IPS-11a (cell line): ENCODE measurements at regions not wholly inside any gene's neighbourhood (a gene's known extent, or its start where the extent isn't known, plus 50 kb on each side); places are given as distances from the start of the nearest gene placed in this dataset.
"Not testable (repeated sequence)": the region's sequence is repeated elsewhere in the genome, so short reads cannot be mapped to it uniquely, and the experiment has no call there.

Source experiments
- H3K4me3 ChIP-seq: one replicate; pipeline ENCODE4 v1.5.1; 2013; ENCODE audit warnings: low read depth, low read length, control low read depth

GRCh38 chr7:29696402-29696801, 109.9 kb upstream of the WIPF3 start:
- H3K4me3 ChIP-seq, result not testable (repeated sequence)

DNA sequence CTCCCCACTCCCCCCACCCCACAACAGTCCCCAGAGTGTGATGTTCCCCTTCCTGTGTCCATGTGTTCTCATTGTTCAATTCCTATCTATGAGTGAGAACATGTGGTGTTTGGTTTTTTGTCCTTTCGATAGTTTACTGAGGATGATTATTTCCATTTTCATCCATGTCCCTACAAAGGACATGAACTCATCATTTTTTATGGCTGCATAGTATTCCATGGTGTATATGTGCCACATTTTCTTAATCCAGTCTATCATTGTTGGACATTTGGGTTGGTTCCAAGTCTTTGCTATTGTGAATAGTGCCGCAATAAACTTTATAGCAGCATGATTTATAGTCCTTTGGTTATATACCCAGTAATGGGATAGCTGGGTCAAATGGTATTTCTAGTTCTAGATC, 106.6 kb upstream of the WIPF3 start:
- not testable (repeated sequence) for H3K4me3 ChIP-seq

DNA sequence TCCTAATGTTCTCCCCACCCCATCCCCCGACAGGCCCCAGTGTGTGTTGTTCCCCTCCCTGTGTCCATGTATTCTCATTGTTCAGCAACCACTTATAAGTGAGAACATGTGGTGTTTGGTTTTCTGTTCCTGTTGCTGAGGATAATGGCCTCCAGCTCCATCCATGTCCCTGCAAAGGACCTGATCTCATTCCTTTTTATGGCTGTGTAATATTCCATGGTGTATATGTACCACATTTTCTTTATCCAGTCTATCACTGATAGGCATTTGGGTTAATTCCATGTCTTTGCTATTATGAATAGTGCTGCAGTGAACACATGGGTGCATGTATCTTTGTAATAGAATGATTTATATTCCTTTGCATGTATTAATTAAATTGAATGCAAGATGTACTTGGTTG, 104.8 kb upstream of the WIPF3 start:
- H3K4me3 ChIP-seq, result not testable (repeated sequence)

DNA sequence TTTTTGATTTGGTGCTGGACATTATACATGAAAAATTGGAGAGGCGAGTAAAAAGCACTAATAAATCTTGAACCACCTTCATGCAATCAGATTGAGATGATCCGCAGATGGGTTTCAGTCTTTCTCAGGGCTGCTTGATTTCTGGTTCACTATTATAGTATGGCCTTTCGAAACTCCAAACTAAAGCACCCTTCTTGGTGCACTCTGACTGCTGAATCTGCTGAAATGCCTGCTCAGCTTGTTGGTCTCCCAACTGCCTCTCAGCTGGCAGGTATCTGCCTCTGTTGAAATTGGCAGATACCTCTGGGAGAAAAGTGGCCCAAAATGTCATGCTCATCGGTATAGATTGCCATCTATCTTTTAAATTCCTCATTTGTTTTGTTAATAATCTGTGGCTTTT, 102.5 kb upstream of the WIPF3 start:
- H3K4me3 ChIP-seq, result not testable (repeated sequence)

GRCh38 chr7:29709002-29709401, 97.3 kb upstream of the WIPF3 start:
- H3K4me3 ChIP-seq, result not testable (repeated sequence)

- H3K4me3 ChIP-seq, result not testable (repeated sequence)
Observed at GRCh38 chr7:29723127-29723526, 83.2 kb upstream of the WIPF3 start.

DNA sequence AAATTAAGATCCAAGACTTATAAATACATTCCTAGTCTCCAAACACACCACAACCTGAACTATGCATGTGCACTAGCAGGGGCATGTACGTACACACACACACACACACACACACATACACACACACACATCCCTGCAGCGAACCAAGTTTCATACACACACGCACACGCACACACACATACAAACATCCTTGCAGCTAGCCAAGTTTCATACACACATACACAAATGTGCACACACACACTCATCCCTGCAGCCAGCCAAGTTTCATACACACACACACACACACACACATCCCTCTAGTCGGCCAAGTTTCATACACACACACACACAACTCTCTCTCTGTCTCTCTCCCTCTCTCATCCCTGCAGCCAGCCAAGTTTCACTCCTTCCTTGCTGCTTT, 82.7 kb upstream of the WIPF3 start:
- H3K4me3 ChIP-seq, result no peak overlapping the region

- not testable (repeated sequence) for H3K4me3 ChIP-seq
Observed at GRCh38 chr7:29729534-29730165, 76.7 kb upstream of the WIPF3 start.

GRCh38 chr7:29734246-29734731, 72.0 kb upstream of the WIPF3 start:
- H3K4me3 ChIP-seq, result no peak overlapping the region

DNA sequence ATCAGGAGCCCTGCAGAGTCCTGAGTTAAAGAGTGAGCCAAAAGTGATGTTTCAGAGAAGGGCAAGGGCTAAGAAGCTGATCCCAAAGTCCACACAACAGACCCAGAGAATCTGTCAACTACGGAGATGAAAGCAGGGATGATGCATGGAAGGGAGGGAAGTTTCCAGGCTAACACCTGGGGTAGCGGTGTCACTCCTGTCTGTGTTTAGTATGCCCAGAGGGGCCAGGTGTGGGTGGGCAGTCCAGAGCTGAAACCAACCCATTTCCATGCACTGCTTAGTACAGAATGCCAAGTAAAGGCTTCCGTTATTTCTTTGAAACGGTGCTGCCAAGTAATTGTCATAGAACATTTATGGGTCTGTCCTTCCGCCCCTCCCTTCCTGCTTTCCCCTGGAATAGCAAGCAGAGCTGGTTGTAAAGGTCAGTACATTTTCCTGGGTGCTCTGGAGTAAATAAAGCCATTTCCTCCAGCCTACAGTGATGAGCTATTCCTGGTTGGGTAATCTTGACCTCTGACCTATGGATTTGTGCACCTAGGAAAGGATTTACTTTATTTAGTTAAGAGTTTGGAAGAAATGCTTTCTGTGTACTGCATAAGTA, 58.6 kb upstream of the WIPF3 start:
- H3K4me3 ChIP-seq, result not testable (repeated sequence)

DNA sequence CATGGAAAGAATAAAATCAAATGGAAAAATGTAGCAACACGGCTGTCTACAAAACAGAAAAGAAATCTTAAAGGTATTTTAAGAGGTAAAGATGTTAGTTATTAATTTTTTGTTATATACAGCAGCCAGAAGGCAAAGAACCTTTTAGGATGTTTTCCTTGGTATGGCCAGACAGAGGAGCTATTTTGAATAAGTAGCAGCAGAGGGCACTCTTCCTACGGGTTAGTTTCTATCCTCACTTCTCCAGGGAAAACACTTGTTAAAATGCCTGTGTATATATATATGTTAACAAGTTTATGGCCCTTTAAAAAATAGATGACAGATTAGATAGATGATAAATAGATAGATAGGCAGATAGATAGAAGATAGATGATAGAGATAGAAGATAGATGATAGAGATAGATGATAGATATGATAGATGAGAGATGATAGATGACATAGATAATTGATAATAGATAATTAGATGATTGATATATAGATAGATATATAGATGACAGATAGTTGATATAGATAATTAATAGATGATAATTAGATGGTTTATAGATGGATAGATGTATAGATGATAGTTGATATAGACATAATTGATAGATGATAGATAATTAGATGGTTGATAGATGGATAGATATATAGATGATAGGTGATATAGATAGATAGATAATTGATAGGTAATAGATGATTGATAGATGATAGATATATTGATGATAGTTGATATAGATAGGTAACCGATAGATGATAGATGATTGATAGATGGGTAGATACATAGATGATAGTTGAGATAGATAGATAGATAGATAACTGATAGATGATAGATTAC, 57.8 kb upstream of the WIPF3 start:
- H3K4me3 ChIP-seq, result no peak overlapping the region

GRCh38 chr7:29749701-29750321, 56.5 kb upstream of the WIPF3 start:
- no peak overlapping the region for H3K4me3 ChIP-seq

- H3K4me3 ChIP-seq, result not testable (repeated sequence)
Observed at GRCh38 chr7:29750373-29750940, 55.9 kb upstream of the WIPF3 start.

DNA sequence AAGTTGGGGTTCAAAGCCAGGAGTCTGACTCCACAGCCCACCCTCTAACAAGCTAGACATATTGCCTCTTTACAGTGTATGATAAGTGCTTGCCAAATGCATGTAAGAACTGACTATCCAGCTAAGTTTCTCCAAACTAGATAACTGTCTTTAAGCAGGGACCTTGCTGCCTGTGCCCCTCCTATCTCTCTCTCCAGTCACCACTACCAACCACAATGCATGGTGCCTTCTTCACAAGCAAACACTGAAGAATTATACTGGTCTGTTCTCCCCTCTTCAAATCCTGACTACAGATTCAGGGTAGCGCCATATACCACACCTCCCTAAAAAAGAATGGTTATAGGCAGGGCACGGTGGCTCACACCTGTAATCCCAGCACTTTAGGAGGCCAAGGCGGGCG, 55.3 kb upstream of the WIPF3 start:
- H3K4me3 ChIP-seq, result not testable (repeated sequence)

GRCh38 chr7:29754874-29755490, 51.3 kb upstream of the WIPF3 start:
- H3K4me3 ChIP-seq, result no peak overlapping the region
